Mesenchymal stem cell (in vitro differentiated cells and primary cell): ENCODE measurements at regions not wholly inside any gene's neighbourhood (a gene's known extent, or its start where the extent isn't known, plus 50 kb on each side); places are given as distances from the start of the nearest gene placed in this dataset.

ENCODE experiments used
- DNase-seq: peaks from one replicate; pipeline ENCODE4 v3.0.0-alpha.2; 2013
- H2AFZ ChIP-seq: one replicate; pipeline ENCODE4 v1.6.1; 2013; ENCODE audit warnings: low read depth, mild to moderate bottlenecking, control low read depth, inconsistent platforms, low read length, moderate library complexity
- H2AK5ac ChIP-seq: 2 replicates; pipeline ENCODE4 v1.6.1; 2013; ENCODE audit warnings: low read length, moderate library complexity, mild to moderate bottlenecking, inconsistent platforms; ENCODE audit not compliant: severe bottlenecking
- H2BK120ac ChIP-seq: one replicate; pipeline ENCODE4 v1.6.1; 2013; ENCODE audit warnings: low read depth, mild to moderate bottlenecking, inconsistent platforms, low read length, moderate library complexity
- H2BK12ac ChIP-seq, 2 experiments: one replicate each; pipeline ENCODE4 v1.6.1; 2013; ENCODE audit warnings: inconsistent platforms in 2 of 2, low read length in 2 of 2, mild to moderate bottlenecking in 2 of 2, moderate library complexity in 2 of 2, control low read depth in 1 of 2
- H2BK15ac ChIP-seq: one replicate; pipeline ENCODE4 v1.6.1; 2013; ENCODE audit warnings: mild to moderate bottlenecking, low read depth, inconsistent platforms; ENCODE audit not compliant: poor library complexity, severe bottlenecking
- H2BK5ac ChIP-seq: 2 replicates; pipeline ENCODE4 v1.6.1; 2013; ENCODE audit warnings: low read depth, mild to moderate bottlenecking, low read length, control low read depth, inconsistent platforms; ENCODE audit not compliant: poor library complexity, severe bottlenecking
- H3K14ac ChIP-seq, 2 experiments: one replicate each; pipeline ENCODE4 v1.6.1; 2013; ENCODE audit warnings: inconsistent platforms in 2 of 2, low read length in 2 of 2, control low read depth in 1 of 2, mild to moderate bottlenecking in 1 of 2, moderate library complexity in 1 of 2
- H3K18ac ChIP-seq, 2 experiments: one replicate each; pipeline ENCODE4 v1.6.1; 2013; ENCODE audit warnings: inconsistent platforms in 2 of 2, low read length in 2 of 2, control low read depth in 1 of 2, low read depth in 1 of 2, mild to moderate bottlenecking in 1 of 2
- H3K23ac ChIP-seq, 2 experiments: one replicate each; pipeline ENCODE4 v1.6.1; 2013; ENCODE audit warnings: inconsistent platforms in 2 of 2, low read length in 2 of 2, mild to moderate bottlenecking in 2 of 2, moderate library complexity in 2 of 2, control low read depth in 1 of 2
- H3K27ac ChIP-seq: 2 replicates; pipeline ENCODE4 v1.5.1; 2013; ENCODE audit warnings: mild to moderate bottlenecking, moderate library complexity, low read length, control low read depth, inconsistent platforms; ENCODE audit not compliant: poor library complexity, severe bottlenecking
- H3K27me3 ChIP-seq, 2 experiments: 2 replicates each; pipeline versions ENCODE4 v1.6.1 to v1.7.0; 2013; ENCODE audit warnings: low read length in 2 of 2, mild to moderate bottlenecking in 2 of 2, moderate library complexity in 2 of 2, control low read depth in 1 of 2, inconsistent platforms in 1 of 2; ENCODE audit not compliant: control insufficient read depth in 1 of 2, insufficient read depth in 1 of 2
- H3K36me3 ChIP-seq, 2 experiments: 2 replicates each; pipeline versions ENCODE4 v1.6.1 to v1.7.0; 2013; ENCODE audit warnings: low read length in 2 of 2, control low read depth in 1 of 2, inconsistent platforms in 1 of 2, low read depth in 1 of 2, mild to moderate bottlenecking in 1 of 2; ENCODE audit not compliant: insufficient read depth in 2 of 2, control insufficient read depth in 1 of 2
- H3K4ac ChIP-seq, 2 experiments: one replicate each; pipeline ENCODE4 v1.6.1; 2013; ENCODE audit warnings: inconsistent platforms in 2 of 2, low read length in 2 of 2, mild to moderate bottlenecking in 2 of 2, moderate library complexity in 2 of 2, control low read depth in 1 of 2, low read depth in 1 of 2
- H3K4me1 ChIP-seq: 2 replicates; pipeline ENCODE4 v1.6.1; 2013; ENCODE audit warnings: low read depth, low read length, control low read depth; ENCODE audit not compliant: control insufficient read depth, insufficient read depth
- H3K4me2 ChIP-seq: 2 replicates; pipeline ENCODE4 v1.6.1; 2013; ENCODE audit warnings: low read length, mild to moderate bottlenecking, inconsistent platforms; ENCODE audit not compliant: poor library complexity, severe bottlenecking
- H3K4me3 ChIP-seq, 2 experiments: 2 replicates each; pipeline versions ENCODE4 v1.5.1 to v1.7.0; 2013; ENCODE audit warnings: low read length in 2 of 2, mild to moderate bottlenecking in 2 of 2, control low read depth in 1 of 2, low read depth in 1 of 2; ENCODE audit not compliant: insufficient read depth in 1 of 2
- H3K79me1 ChIP-seq: replicated peaks from 2 replicates; pipeline ENCODE4 v1.6.1; 2013; ENCODE audit warnings: mild to moderate bottlenecking, control low read depth, low read length, inconsistent platforms; ENCODE audit not compliant: poor library complexity, severe bottlenecking
- H3K9ac ChIP-seq: 2 replicates; pipeline ENCODE4 v1.7.0; 2013; ENCODE audit warnings: mild to moderate bottlenecking, low read length, moderate library complexity
- H3K9me3 ChIP-seq: 2 replicates; pipeline ENCODE4 v1.7.0; 2013; ENCODE audit warnings: mild to moderate bottlenecking, low read length; ENCODE audit not compliant: control insufficient read depth
- H4K8ac ChIP-seq: one replicate; pipeline ENCODE4 v1.6.1; 2013; ENCODE audit warnings: inconsistent platforms, mild to moderate bottlenecking, low read length, moderate library complexity
- H4K91ac ChIP-seq: one replicate; pipeline ENCODE4 v1.6.1; 2013; ENCODE audit warnings: mild to moderate bottlenecking, low read length, inconsistent platforms
- WGBS: methylation state at CpG from one replicate; pipeline ENCODE4 v1.1.7; 2013; ENCODE audit warnings: mixed read lengths; 5-methylcytosine and 5-hydroxymethylcytosine counted together

- H3K4me2 ChIP-seq, result no peak overlapping the region
- H3K23ac ChIP-seq, result no peak overlapping the region
- H2BK15ac ChIP-seq, result no peak overlapping the region
- DNase-seq, result no peak
- H3K4me3 ChIP-seq, result no peak overlapping the region
- H4K91ac ChIP-seq, result no peak overlapping the region
- no peak overlapping the region for H3K14ac ChIP-seq
- H3K4me1 ChIP-seq, result no peaks in the 10 kb centered on the region
- no peaks in the 10 kb centered on the region for H3K79me1 ChIP-seq
- H3K27ac ChIP-seq, result no peak overlapping the region
- no peak overlapping the region for H2BK5ac ChIP-seq
- no peak overlapping the region for H3K9ac ChIP-seq
- H3K4ac ChIP-seq, result no peak overlapping the region
- H2AK5ac ChIP-seq, result no peak overlapping the region
- no CpG with 5 or more reads among the region's 3 CpGs for WGBS
- H2BK12ac ChIP-seq, result no peak overlapping the region
- H3K27me3 ChIP-seq, result no peaks in the 10 kb centered on the region
- H3K18ac ChIP-seq, result no peak overlapping the region
- no peak overlapping the region for H2BK120ac ChIP-seq
- no peaks in the 10 kb centered on the region for H3K9me3 ChIP-seq
- no peak overlapping the region for H4K8ac ChIP-seq
- H2AFZ ChIP-seq, result no peak overlapping the region
- H3K36me3 ChIP-seq, result no peaks in the 10 kb centered on the region
Observed at GRCh38 chr13:81197966-81198365, 857.0 kb upstream of the SPRY2 start.

GRCh38 chr13:81197483-81197882 is 856.6 kb upstream of the SPRY2 start:
- 57% methylated on average over 1 of the region's 1 CpG for WGBS
- H3K14ac ChIP-seq, result no peak overlapping the region
- no peak overlapping the region for H2AFZ ChIP-seq
- H3K18ac ChIP-seq, result no peak overlapping the region
- H3K23ac ChIP-seq, result no peak overlapping the region
- no peak overlapping the region for H2AK5ac ChIP-seq
- H3K4me3 ChIP-seq, result no peak overlapping the region
- H3K9me3 ChIP-seq, result no peaks in the 10 kb centered on the region
- no peak overlapping the region for H4K8ac ChIP-seq
- no peak overlapping the region for H2BK12ac ChIP-seq
- no peak overlapping the region for H3K9ac ChIP-seq
- no peaks in the 10 kb centered on the region for H3K79me1 ChIP-seq
- H3K27me3 ChIP-seq, result no peaks in the 10 kb centered on the region
- DNase-seq, result no peak
- no peak overlapping the region for H2BK15ac ChIP-seq
- H2BK120ac ChIP-seq, result no peak overlapping the region
- no peak overlapping the region for H3K27ac ChIP-seq
- no peaks in the 10 kb centered on the region for H3K4me1 ChIP-seq
- H3K4me2 ChIP-seq, result no peak overlapping the region
- no peak overlapping the region for H2BK5ac ChIP-seq
- no peaks in the 10 kb centered on the region for H3K36me3 ChIP-seq
- H4K91ac ChIP-seq, result no peak overlapping the region
- H3K4ac ChIP-seq, result no peak overlapping the region

- Histone ChIP-seq H3K27ac (no peak overlapping the region), H3K27me3 (no peaks in the 10 kb centered on the region), H3K79me1 (no peaks in the 10 kb centered on the region), H3K9me3 (no peaks in the 10 kb centered on the region), H3K14ac (no peak overlapping the region), H3K4me3 (no peak overlapping the region), H3K4ac (no peak overlapping the region), H3K23ac (no peak overlapping the region), H2BK120ac (no peak overlapping the region), H4K91ac (no peak overlapping the region), H3K9ac (no peak overlapping the region), H3K18ac (no peak overlapping the region), H2AK5ac (no peak overlapping the region), H2BK15ac (no peak overlapping the region), H2BK12ac (no peak overlapping the region), H4K8ac (no peak overlapping the region), H2BK5ac (no peak overlapping the region), H3K4me2 (no peak overlapping the region), H3K36me3 (no peaks in the 10 kb centered on the region), H3K4me1 (no peaks in the 10 kb centered on the region), H2AFZ (no peak overlapping the region)
- DNase-seq, result no peak
Observed at GRCh38 chr13:81194362-81194761, 853.4 kb upstream of the SPRY2 start.

- H3K9me3 ChIP-seq, result no peaks in the 10 kb centered on the region
- H3K79me1 ChIP-seq, result no peaks in the 10 kb centered on the region
- H3K4me1 ChIP-seq, result no peaks in the 10 kb centered on the region
- no peak overlapping the region for H3K4ac ChIP-seq
- no peak overlapping the region for H3K4me3 ChIP-seq
- no peak overlapping the region for H3K9ac ChIP-seq
- H3K27me3 ChIP-seq, result no peaks in the 10 kb centered on the region
- H3K27ac ChIP-seq, result no peak overlapping the region
- H3K23ac ChIP-seq, result no peak overlapping the region
- no peak overlapping the region for H2BK12ac ChIP-seq
- H2AK5ac ChIP-seq, result no peak overlapping the region
- H3K14ac ChIP-seq, result no peak overlapping the region
- H4K91ac ChIP-seq, result no peak overlapping the region
- no peak overlapping the region for H2AFZ ChIP-seq
- no peaks in the 10 kb centered on the region for H3K36me3 ChIP-seq
- no peak overlapping the region for H4K8ac ChIP-seq
- no peak overlapping the region for H3K4me2 ChIP-seq
- no peak overlapping the region for H3K18ac ChIP-seq
- no peak overlapping the region for H2BK120ac ChIP-seq
- no peak overlapping the region for H2BK5ac ChIP-seq
- 58% methylated on average over 3 of the region's 3 CpGs for WGBS
- no peak overlapping the region for H2BK15ac ChIP-seq
- DNase-seq, result no peak
Observed at GRCh38 chr13:81184556-81185265, 843.8 kb upstream of the SPRY2 start.
